ENCODE measurements at regions not wholly inside any gene's neighbourhood (a gene's known extent, or its start where the extent isn't known, plus 50 kb on each side); places are given as distances from the start of the nearest gene placed in this dataset.

GRCh38 chr6:121967631-121968030, 431.8 kb upstream of the HSF2 start:
- BruUV-seq (replicated peaks), result no TSS peak
- H3K27me3 ChIP-seq (ENCODE audit: control insufficient read depth in 2 of 2, insufficient read depth in 2 of 2, low read length in 2 of 2), result no peaks in the 10 kb centered on the region
- no peak for TF ChIP-seq COPS2 (conservative IDR thresholded peaks at IDR 0.05)
- TF ChIP-seq SAFB (IDR thresholded peaks at IDR 0.05; ENCODE audit: borderline replicate concordance, low read depth, low read length), result no peak
- no peak for TF ChIP-seq RNF2 (IDR thresholded peaks at IDR 0.05)
- no peak for TF ChIP-seq NR1H2 (CRISPR knock-in tag; IDR thresholded peaks at IDR 0.05)
- TF ChIP-seq RCOR1 (IDR thresholded peaks at IDR 0.05; ENCODE audit: borderline replicate concordance in 1 of 2, low read depth in 2 of 2, low read length in 2 of 2), result no peak
- no peak for TF ChIP-seq SETDB1 (IDR thresholded peaks at IDR 0.05; ENCODE audit: low read length)
- no peak for DNase-seq (ENCODE audit: extremely low read depth in 1 of 4, low spot score in 3 of 4)
- H3K4me1 ChIP-seq (replicated peaks in 1 of 2; ENCODE audit: control insufficient read depth in 2 of 2, insufficient read depth in 2 of 2, low read length in 2 of 2), result no peaks in the 10 kb centered on the region
- in situ Hi-C loops (cut with MboI) (no loop called here), intact Hi-C loops (cut with micrococcal nuclease) (no loop called here)
- no peak for FAIRE-seq
- H3K9me1 ChIP-seq (ENCODE audit: control insufficient read depth, insufficient read depth, low read length), result no peaks in the 10 kb centered on the region
- H2AFZ ChIP-seq (ENCODE audit: low read depth, low read length), result no peak overlapping the region
- ATAC-seq, result no peak
- H4K20me1 ChIP-seq (replicated peaks; ENCODE audit: control insufficient read depth, insufficient read depth, low read length), result no peaks in the 10 kb centered on the region
- H3K9ac ChIP-seq (ENCODE audit: insufficient read depth in 1 of 2, low read depth in 2 of 2, low read length in 2 of 2), result no peak overlapping the region
- H3K79me2 ChIP-seq (ENCODE audit: control insufficient read depth, insufficient read depth, low read length), result no peaks in the 10 kb centered on the region
- CTCF ChIA-PET (ENCODE audit: low intra/inter-chr PET ratio), result no interaction called here
- H3K27ac ChIP-seq (ENCODE audit: extremely low read depth, low read depth, low read length), result no peak overlapping the region
- no peaks in the 10 kb centered on the region; the same call in none of the 2 replicates for H3K9me3 ChIP-seq (replicated peaks; ENCODE audit: control insufficient read depth, insufficient read depth, low read depth, low read length)
- no peak overlapping the region for H3K4me2 ChIP-seq (ENCODE audit: insufficient read depth, low read length)
- no peaks in the 10 kb centered on the region for H3K36me3 ChIP-seq (ENCODE audit: control insufficient read depth, insufficient read depth, low read length)
- POLR2A ChIA-PET, result no interaction called here
- 0% methylated on average over 2 of the region's 2 CpGs for WGBS (ENCODE audit: insufficient coverage, low coverage, missing lambda C conversion rate)
- H3K4me3 ChIP-seq, result no peak overlapping the region

- ATAC-seq, result no peak
- POLR2A ChIA-PET, result no interaction called here
Measured at GRCh38 chr6:121971931-121972335, 427.5 kb upstream of the HSF2 start.

More at GRCh38 chr6:121971931-121972335, 427.5 kb upstream of the HSF2 start:
- Histone ChIP-seq H2AFZ (ENCODE audit: low read depth, low read length) (no peak overlapping the region), H3K79me2 (ENCODE audit: control insufficient read depth, insufficient read depth, low read length) (no peaks in the 10 kb centered on the region), H3K4me1 (replicated peaks in 1 of 2; ENCODE audit: control insufficient read depth in 2 of 2, insufficient read depth in 2 of 2, low read length in 2 of 2) (no peaks in the 10 kb centered on the region), H3K4me3 (no peak overlapping the region), H3K9me3 (replicated peaks; ENCODE audit: control insufficient read depth, insufficient read depth, low read depth, low read length) (no peaks in the 10 kb centered on the region; the same call in none of the 2 replicates), H3K27me3 (ENCODE audit: control insufficient read depth in 2 of 2, insufficient read depth in 2 of 2, low read length in 2 of 2) (no peaks in the 10 kb centered on the region), H4K20me1 (replicated peaks; ENCODE audit: control insufficient read depth, insufficient read depth, low read length) (no peaks in the 10 kb centered on the region), H3K27ac (ENCODE audit: extremely low read depth, low read depth, low read length) (no peak overlapping the region), H3K36me3 (ENCODE audit: control insufficient read depth, insufficient read depth, low read length) (no peaks in the 10 kb centered on the region), H3K9ac (ENCODE audit: insufficient read depth in 1 of 2, low read depth in 2 of 2, low read length in 2 of 2) (no peak overlapping the region), H3K9me1 (ENCODE audit: control insufficient read depth, insufficient read depth, low read length) (no peaks in the 10 kb centered on the region), H3K4me2 (ENCODE audit: insufficient read depth, low read length) (no peak overlapping the region)
- TF ChIP-seq HNRNPH1 (optimal IDR thresholded peaks at IDR 0.05; ENCODE audit: low read depth, low read length) (no peak), MLLT1 (IDR thresholded peaks at IDR 0.05) (no peak), ZC3H8 (IDR thresholded peaks at IDR 0.05) (no peak), GTF2F1 (IDR thresholded peaks at IDR 0.05; ENCODE audit: low read depth, low read length) (no peak), MTA2 (IDR thresholded peaks at IDR 0.05; ENCODE audit: low read depth) (no peak), HDAC1 (IDR thresholded peaks at IDR 0.05) (no peak), HOXB6 (CRISPR knock-in tag; IDR thresholded peaks at IDR 0.05; ENCODE audit: borderline replicate concordance) (no peak), ZNF133 (CRISPR knock-in tag; IDR thresholded peaks at IDR 0.05) (no peak), GATAD2B (IDR thresholded peaks at IDR 0.05; ENCODE audit: borderline replicate concordance) (no peak), POLR2A (conservative IDR thresholded peaks at IDR 0.05) (no peak), ZNF395 (CRISPR knock-in tag; IDR thresholded peaks at IDR 0.05) (no peak), POLR3G (IDR thresholded peaks at IDR 0.05; ENCODE audit: extremely low read depth, insufficient read length, insufficient replicate concordance) (no peak)
- BruUV-seq (replicated peaks), result no TSS peak
- DNase-seq (ENCODE audit: extremely low read depth in 1 of 4, low spot score in 3 of 4) (no peak), FAIRE-seq (no peak)
- CTCF ChIA-PET (ENCODE audit: low intra/inter-chr PET ratio), result no interaction called here
- in situ Hi-C loops (cut with MboI) (no loop called here), intact Hi-C loops (cut with micrococcal nuclease) (no loop called here)

Data from K562 (cell line).